Activated CD8-positive, alpha-beta memory T cell treated with anti-CD3 and anti-CD28 coated beads for 36 hours (primary cell): ENCODE measurements at regions not wholly inside any gene's neighbourhood (a gene's known extent, or its start where the extent isn't known, plus 50 kb on each side); places are given as distances from the start of the nearest gene placed in this dataset.
"Not testable (repeated sequence)": the region's sequence is repeated elsewhere in the genome, so short reads cannot be mapped to it uniquely, and the experiment has no call there.

Experiments
- CTCF ChIA-PET: fragments of 350-600 bp; sonication (Branson Sonifier 250); formaldehyde crosslinking; loops from one replicate; lab custom pipeline; 2021; ENCODE audit warnings: antibody characterized with exemption; lab: Charles Lee
- POLR2A ChIA-PET: fragments of 350-600 bp; sonication (Branson Sonifier 250); formaldehyde crosslinking; loops from one replicate; lab custom pipeline; 2021; ENCODE audit warnings: antibody characterized with exemption; lab: Charles Lee

DNA sequence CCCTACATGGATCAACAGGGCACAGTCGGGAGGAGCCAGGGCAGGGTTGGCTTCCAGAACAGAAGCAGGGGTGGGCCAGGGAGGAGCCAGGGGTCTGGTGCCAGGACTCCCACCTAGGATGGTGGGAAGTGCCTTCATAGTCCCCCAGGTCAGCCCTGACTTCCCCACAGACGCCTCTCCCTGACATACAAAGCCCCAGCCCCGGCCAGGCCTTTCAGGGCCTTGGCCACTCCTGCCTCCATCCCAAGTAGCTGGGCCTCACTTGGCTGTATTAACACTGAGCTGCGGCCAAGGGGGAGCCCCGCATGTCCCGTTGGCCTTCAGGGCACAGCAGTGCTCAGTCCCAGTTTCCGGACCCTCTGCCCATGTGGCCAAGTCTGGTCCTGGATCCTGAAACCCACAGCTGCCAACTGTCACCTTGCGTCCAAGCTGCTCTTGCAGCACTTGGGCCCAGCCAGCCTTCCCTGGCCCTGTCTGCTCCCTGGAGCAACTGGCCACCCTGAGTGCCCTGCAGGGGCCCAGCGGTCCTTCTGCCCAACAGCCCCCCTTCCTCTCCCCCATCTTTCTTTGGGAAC lies 627.8 kb downstream of the MATN1 start:
- ChIA-PET POLR2A (no interaction called here), CTCF (no interaction called here)

GRCh38 chr1:30095051-30095450 lies 628.3 kb downstream of the MATN1 start:
- ChIA-PET CTCF (no interaction called here), POLR2A (no interaction called here)

GRCh38 chr1:30092051-30092858 lies 631.1 kb downstream of the MATN1 start:
- CTCF ChIA-PET = no interaction called here

DNA sequence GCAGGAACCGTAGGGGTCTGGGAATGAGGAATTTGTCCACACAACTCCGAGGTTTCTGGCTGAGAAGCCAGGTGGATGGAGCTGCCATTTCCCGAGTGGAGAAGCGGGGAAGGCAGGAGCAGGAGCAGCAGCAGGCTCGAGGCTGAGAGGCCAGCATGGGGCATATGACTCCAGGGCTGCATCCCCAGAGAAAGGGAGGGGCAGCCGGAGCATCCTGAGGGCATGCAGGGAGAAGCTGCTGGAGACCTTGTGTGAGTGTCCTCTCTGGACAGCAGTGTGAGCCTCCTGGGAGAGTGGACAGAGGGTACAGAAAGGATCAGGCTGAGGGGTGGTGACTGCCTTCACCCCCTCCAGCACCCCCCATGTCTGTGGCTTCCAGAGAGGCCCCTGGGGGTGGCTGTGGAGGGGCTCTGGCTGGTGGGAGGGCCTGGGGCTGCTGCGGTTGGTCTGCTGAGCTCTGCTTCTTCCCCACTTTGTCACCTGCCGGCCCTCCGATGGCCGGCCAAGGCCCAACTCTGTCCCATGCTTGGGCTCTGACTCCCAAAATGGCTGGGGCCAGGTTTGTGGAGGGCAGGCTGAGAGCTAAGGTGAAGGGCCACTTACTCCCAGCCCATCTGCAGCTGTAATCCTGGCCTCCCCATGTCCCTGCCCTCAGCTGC lies 633.1 kb downstream of the MATN1 start:
- ChIA-PET POLR2A (no interaction called here), CTCF (no interaction called here)

More at GRCh38 chr1:30092051-30092858, 631.1 kb downstream of the MATN1 start:
- POLR2A ChIA-PET = interaction anchor here (0.5 kb wide), 1 partner anchor 253 kb away, joined by 4 read pairs; no protein-coding TSS in a partner anchor

- CTCF ChIA-PET = no interaction called here
- POLR2A ChIA-PET = no interaction called here
Observed at GRCh38 chr1:30089024-30089430, 634.4 kb downstream of the MATN1 start.

GRCh38 chr1:30088594-30088993 lies 634.8 kb downstream of the MATN1 start:
- CTCF ChIA-PET = no interaction called here
- POLR2A ChIA-PET = no interaction called here

GRCh38 chr1:30087465-30087864 lies 635.9 kb downstream of the MATN1 start:
- ChIA-PET CTCF (interaction anchor here (0.6 kb wide), 1 partner anchor 822 kb away, joined by 3 read pairs; no protein-coding TSS in a partner anchor), POLR2A (no interaction called here)

DNA sequence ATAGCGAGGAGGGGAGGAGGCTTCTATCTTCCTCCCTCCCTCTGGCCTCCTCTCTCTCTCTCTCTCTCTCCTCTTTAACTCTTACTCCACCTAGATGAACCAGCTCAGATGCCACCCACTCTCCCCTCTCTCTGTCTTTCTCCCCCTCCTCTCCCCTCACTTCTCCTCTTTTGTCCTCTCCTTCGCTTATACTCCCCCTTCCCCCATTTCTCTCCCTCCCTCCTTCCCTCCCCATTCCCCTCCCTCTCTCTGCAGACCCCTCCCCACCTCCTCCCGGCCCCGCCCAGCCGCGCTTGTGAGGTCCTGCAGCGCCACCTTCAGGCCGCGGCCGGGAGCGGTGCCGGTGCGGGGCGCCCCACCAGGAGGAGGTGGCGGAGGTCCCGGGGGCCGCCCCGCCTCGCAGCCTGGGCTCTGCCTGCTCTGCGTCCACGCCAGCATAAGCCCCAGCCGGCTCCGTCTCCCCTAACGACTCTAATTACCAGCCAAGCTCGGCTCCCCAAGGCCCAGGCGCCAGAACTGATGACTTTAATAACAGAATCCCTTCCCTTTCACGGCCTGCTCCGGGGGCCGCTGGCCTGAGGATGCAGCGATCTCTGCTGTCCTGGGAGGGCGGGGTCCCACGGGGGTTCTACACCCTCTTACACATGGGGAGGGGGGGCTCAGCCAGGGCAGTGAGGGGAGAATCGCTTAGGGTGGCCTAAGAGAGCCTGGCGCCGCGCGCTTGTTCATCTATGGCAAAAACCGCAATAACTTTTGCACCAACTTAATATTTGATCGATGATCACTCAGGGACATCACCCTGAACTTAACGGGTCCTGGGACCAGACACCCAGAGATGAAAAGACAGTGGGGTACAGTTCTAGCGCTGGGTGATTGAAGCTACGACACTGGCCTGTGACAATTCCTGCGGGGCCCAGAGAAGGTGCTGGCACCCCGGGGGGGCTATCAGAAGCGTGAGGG lies 637.3 kb downstream of the MATN1 start:
- CTCF ChIA-PET = no interaction called here
- POLR2A ChIA-PET = no interaction called here

DNA sequence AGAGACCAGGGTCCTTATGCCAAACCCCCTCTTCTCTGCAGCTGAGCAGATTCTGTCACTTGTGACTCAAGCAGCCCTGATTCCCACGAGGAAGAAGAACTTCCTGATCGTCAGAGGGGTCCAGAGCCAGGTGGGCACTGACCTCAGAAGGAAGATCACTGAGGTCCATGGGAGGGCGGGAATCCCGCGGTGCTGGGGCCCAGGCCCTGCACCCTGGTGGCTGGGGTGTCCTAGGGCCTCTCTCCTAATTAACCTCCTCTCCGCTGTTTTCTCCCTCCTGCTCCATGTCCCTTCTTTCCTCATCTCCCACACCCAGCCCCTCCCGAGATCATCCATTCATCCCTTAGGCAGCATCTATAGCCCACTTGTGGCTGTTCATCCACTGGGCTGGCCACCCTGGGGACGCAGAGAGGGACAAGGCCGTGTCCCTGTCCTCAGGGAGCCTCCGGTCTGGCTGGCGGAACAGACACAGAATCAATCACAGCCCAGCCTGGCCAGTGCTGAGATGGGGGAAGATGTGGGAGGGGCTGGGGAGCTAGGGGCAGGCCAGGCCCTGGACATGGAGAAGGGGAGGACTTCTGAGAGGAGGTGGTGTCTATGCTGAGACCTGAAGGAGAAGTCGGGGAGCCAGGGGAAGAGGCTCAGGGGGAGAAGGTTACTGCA lies 638.3 kb downstream of the MATN1 start:
- CTCF ChIA-PET = no interaction called here
- POLR2A ChIA-PET = no interaction called here

GRCh38 chr1:30083800-30084464 lies 639.5 kb downstream of the MATN1 start:
- CTCF ChIA-PET = no interaction called here
- POLR2A ChIA-PET = no interaction called here

DNA sequence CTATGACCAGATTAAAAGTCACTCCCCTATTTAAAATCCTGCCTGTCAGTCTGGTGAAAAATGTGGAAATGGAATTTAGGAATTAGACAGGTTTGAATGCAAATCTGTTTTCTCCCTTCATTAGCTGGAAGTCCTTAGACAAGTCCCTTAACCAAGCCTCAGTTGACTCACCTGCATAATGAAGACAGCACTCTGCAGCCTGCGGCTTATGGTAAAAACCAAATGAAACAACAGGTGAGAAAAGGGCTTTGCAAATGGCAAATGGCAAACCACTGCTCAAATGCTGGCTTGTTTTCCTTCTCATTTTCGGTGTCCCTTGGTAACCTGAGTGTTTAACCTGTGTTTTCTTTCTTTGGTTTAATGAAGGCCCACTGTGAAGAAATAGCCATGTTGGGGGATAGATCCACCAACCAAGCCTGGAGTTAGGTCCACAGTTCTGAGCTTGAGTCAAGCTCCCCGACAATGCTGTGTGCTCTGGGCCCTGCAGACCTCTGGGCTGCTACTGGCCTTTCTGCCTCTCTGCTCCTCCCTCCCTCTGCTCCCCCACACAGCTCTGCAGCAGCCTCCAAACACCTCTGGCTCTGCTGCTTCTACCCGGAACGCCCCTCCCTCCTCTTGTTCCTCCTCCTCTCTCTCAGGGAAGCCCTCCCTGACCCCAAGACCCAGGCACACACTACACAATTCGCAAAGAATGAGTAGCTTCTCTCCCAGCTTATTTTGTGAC lies 641.8 kb downstream of the MATN1 start:
- CTCF ChIA-PET = no interaction called here
- POLR2A ChIA-PET = no interaction called here

DNA sequence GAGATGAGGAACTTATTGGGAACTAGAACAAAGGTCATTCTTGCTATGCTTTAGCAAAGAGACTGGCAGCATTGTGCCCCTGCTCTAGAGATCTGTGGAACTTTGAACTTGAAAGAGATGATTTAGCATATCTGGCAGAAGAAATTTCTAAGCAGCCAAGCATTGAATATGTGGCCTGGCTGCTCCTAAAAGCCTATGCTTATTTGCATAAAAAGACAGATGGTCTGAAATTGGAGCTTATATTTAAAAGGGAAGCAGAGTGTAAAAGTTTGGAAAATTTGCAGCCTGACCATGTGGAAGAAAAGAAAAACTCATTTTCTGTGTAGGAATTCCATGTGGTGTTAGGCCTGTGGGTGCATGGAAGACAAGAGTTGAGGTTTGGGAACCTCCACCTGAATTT lies 647.5 kb downstream of the MATN1 start:
- CTCF ChIA-PET, POLR2A ChIA-PET: not testable (repeated sequence)

- CTCF ChIA-PET = no interaction called here
- POLR2A ChIA-PET = no interaction called here
Observed at GRCh38 chr1:30068787-30069472, 654.5 kb downstream of the MATN1 start.

DNA sequence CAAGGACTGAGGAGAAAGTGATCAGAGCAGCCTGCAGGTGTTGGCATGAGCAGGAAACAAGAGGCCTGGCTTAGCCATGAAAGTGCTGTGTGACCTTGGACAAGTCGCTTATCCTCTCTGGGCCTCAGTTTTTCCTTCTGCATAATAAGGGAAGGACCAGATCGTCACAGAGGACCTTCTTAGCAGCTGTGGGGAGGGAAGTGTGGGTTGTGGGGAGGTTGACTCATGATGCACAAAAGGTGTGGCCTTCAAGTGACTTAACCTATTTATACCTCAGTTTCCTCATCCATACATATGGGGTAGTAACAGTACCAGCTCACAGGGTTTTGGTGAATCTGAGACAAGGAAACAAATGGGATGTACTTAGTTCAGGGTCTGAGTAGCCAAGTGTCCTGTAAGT lies 658.8 kb downstream of the MATN1 start:
- ChIA-PET POLR2A (no interaction called here), CTCF (no interaction called here)

GRCh38 chr1:30063621-30064280 lies 659.6 kb downstream of the MATN1 start:
- ChIA-PET POLR2A (no interaction called here), CTCF (no interaction called here)

DNA sequence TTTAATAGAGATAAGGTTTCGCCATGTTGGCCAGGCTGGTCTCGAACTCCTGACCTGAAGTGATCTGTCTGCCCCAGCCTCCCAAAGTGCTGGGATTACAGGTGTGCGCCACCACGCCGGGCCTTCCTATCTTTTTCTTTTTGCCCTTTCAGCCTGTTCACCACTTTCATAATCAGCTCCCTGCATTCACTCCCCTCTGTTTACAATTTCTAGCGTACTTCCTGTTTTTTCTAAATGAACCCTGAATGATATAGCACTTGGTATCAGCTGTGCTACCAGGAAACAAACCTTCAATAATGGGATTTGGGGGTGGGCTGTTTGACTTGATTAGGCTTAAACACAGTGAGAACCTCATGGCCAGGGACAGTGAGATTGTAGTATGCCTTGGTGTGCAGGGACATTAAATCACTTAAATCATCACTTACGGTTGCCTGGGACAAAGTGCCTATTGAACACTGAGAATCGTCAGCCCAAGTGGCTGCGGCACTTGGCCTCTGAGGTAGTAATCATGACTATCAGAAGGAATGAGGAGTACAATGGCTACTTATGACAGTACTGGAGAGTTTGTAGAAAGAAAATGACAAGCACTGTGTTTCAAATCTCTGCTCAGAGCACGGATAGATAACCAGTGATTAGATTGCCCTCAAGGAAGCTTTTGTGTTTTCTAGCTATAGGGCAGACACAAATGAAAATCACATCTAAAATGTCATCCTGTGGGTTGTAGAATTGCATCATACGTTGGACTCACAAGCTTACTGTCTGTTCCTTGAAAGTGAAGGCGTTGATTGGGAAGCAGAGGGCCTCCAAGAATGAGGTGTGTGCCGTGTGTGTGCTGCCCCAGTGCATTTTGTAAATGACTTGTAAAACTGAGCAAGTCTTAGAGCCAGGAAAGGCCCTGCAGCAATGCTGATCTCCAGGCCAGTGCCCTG lies 661.8 kb downstream of the MATN1 start:
- ChIA-PET POLR2A (no interaction called here), CTCF (no interaction called here)
